HG03064 (cell line): ENCODE measurements at regions not wholly inside any gene's neighbourhood (a gene's known extent, or its start where the extent isn't known, plus 50 kb on each side); places are given as distances from the start of the nearest gene placed in this dataset.
"Not testable (repeated sequence)": the region's sequence is repeated elsewhere in the genome, so short reads cannot be mapped to it uniquely, and the experiment has no call there.

Experiments
- ATAC-seq: cut with Tn5 transposase; IDR thresholded peaks from one replicate; pipeline ENCODE4 v1.9.1; 2021; ENCODE audit warnings: low read depth; ENCODE audit not compliant: unreplicated experiment

DNA sequence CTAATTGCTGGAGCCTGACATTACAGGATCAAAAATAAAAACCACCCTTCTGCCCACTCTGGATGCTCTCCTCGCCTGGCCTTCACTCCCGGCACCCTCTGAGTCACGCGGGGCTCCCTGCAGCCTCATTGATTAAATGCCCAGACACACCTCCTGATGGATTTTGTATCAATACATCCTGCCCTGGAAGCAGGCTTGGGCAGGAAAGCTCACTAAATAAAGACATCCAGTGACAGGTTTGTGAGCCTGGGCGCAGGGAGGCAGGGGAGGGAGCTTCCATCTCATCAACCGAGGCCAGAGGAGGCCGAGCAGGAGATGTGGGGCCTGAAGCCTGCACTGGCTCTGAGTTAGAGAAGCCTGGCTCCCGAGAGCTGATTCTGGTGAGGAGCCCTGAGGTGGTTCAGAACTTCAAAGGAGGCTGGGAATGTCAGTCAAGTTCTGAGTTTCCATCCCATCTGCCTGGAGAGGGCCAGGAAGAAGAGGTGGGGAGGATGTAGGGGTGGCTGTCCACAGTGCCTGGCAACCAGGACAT lies 318.6 kb downstream of the ADGRD1 start:
- ATAC-seq, result not testable (repeated sequence)

DNA sequence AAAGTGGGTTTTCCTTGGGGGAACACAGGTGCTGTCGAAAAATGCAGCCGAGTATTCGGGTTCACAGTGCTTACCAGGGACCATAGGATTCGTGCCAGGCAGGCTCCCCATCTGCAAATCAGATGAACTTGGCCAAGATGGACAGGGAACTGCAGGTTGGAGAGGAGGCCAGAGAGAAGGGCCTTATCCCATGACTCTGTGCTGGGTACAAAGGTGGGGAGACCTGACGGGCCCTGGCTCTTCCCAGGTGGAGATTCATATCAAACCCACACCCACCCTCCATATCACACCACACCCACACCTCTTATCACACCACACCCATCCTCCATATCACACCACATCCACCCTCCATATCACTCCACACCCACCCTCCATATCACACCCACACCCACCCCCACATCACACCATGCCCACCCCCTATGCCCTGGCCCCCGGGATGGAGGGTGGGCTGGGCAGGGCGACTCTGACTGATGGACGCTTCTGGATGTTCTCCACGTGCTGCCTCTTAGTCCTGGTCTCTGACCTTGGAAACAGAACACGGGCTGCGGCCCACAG lies 319.7 kb downstream of the ADGRD1 start:
- no peak for ATAC-seq

DNA sequence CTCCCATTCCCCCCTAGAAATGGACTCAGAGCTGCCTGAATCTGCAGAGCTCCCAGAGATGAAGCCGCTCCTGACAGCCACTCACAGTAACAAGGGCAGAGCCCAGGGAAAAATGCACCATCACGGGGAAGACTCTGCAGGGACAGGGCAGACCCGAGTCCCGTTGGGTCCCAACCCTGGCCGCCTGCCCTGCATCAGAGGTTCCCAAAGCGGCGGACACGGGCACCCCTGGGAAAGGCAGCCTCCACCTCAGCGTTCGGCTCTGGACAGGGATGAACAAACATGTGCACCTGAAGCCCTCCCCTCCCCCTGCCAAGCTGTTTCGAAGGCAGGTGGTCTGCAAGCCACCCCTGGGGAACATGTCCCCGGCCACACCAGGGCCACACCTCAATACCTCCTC lies 320.4 kb downstream of the ADGRD1 start:
- no peak for ATAC-seq

DNA sequence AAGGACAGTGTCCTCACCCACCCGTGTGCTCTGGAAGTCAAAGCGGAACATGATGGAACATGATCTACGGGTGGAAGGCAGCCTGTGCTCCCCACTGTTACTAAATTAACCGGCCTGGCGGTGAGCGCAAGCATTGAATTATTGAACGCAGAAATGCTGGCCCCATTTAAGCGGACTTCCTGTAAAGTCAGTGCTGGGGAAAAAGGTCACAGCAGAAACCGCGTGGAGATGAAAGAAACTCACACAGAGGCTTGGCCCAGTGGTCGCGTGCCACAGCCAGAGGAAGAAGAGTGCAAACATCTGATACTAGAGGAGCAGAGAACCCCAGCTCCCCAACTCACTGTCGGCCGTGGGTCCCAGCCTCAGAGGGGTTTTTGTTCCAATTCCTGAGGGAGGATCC lies 321.2 kb downstream of the ADGRD1 start:
- no peak for ATAC-seq

DNA sequence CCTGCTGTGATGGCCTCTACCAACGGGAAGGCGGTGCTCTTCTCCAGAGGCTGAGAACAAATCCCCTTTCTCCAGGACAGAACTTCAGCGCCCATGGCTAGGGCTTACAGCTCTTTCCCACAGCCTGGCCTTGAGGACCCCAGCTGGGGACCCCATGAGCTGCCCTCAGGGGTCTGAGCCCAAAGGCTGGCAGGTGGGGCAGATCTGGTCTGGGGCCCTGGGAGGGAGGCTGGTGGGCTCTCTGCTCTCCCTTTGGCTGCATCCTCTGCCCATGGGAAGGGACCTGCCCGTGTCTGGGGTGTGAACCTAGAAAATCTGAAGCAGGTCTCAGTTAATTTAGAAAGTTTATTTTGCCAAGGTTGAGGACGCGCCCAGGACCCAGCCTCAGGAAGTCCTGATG lies 322.1 kb downstream of the ADGRD1 start:
- ATAC-seq, result no peak

DNA sequence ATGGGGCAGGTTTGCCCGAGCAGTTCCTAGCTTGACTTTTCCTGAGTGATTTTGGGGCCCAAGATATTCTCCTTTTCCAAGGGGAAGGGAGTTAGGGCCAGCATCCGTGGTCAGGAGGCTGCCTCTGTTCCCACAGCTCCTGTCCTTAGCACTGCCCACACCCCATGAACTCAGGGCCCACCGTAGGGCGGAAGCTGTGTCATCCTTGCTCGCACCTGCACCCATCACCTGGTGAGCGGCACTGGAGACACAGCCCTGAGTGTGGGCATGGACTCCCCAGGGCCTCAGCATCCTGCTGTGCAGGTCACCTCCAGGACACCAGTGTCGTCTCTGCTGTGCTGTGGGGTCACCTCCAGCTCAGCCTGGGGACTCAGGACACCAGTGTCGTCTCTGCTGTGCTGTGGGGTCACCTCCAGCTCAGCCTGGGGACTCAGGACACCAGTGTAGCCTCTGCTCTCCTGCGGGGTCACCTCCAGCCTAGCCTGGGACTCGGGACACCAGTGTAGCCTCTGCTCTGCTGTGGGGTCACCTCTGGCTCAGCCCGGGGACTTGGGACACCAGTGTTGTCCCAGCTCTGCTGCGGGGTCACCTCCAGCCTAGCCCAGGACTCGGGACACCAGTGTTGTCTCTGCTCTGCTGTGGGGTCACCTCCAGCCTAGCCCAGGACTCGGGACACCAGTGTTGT lies 322.9 kb downstream of the ADGRD1 start:
- no peak for ATAC-seq

DNA sequence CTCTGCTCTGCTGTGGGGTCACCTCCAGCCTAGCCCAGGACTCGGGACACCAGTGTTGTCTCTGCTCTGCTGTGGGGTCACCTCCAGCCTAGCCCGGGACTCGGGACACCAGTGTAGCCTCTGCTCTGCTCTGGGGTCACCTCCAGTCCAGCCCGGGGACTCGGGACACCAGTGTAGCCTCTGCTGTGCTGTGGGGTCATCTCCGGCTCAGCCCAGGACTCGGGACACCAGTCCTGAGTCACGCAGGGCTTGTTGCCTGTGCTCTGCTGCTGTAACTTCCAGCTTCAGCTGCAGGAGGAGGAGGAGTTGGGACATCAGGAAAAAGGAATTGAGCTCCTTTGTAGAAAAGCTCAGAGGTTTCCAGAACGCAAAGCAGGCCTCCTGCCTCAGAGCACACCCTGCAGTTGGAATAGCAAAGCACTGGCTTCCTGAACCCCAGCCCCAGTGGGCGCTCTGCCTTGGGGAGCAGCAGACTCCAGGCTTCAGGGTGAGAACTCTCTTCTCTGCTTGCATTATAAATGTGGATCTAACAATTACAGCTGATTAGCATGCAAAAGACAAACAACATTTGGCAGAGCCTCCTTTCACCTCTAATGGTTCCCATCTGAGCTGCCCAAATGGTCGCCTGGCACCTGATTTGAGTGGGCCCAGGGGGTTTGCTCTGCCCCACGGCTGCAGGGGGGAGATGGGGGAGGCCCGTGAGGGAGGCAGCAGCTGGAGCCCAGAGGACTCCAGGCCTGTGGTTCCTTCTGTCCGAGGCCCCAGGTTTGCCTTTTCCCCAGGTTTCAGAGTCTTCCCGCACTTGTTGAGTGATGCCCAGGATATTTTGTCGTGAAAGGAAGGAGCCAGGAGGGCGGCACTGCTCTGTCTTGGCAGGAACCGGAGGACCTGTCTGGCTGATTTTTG lies 323.7 kb downstream of the ADGRD1 start:
- ATAC-seq, result not testable (repeated sequence)

DNA sequence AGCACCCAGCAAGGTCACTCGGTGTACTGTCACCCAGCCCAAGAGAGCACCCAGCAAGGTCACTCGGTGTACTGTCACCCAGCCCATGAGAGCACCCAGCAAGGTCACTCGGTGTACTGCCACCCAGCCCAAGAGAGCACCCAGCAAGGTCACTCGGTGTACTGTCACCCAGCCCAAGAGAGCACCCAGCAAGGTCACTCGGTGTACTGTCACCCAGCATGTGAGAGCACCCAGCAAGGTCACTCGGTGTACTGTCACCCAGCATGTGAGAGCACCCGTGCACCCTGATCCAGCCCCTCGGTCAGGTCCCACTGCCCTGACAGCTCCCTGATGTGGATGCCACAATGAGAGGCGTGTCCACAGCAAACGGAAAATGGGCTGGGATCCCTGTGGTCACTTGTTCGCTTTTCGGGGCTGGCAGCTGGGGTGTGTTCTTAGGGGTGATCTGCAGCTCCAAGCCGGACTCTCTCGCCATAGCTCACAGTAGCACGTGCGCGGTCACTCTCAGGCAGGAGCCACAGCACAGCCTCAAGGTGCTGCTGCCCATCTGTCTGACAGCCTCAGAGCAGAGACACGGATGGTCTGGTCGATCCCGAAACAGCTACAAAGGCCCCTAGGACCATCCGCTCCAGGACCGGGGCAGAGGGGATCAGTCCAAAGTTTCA lies 324.9 kb downstream of the ADGRD1 start:
- not testable (repeated sequence) for ATAC-seq

DNA sequence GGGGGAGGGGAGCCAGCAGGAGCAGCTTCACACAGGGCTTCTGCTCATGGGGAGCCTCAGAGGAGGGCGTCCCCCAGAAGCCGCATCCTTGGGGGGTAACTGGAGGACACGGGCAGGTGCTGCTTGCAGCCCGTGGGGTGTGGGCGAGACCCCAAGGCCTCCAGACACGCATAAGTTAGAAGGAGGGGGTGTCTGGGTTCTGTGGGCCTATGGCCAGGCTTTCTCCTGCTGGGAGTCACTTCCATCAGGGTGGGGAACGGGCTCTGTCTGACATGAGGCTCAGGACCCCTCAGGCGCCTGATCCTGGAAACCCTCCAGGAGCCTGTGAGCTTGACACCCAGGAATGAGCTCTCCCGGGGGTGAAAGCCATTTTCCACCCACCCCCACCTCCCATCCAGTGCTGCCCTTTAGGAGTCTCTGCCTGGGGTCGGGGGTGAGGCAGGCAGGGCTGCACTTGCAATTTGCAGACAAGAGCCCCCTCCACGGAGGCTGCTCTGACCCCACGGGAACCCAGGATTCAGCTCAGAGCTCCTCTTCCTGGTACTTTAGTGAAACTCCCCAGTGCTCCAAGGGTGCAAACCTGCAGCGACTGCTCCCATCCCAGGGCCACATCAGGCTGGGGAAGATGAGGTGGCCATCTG lies 325.7 kb downstream of the ADGRD1 start:
- no peak for ATAC-seq

DNA sequence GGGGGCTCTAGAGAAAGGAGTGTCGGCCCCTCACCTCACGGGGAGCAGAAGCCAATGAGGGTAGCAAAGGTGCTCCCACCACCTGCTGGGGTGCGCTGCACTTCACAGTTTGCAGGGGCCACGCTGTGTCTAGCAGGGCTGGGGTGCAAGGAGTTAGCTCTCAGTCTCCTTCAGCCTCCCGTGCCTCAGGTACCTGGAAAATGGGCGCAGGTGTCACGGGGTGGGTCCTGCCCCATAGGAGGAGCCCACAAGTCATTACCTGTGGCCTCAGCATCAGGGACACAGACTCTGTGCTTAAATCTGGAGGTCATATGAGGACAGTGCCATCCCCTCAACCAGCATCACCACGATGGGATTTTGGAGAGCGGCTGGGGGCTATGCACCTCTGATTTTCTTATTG lies 326.7 kb downstream of the ADGRD1 start:
- no peak for ATAC-seq

DNA sequence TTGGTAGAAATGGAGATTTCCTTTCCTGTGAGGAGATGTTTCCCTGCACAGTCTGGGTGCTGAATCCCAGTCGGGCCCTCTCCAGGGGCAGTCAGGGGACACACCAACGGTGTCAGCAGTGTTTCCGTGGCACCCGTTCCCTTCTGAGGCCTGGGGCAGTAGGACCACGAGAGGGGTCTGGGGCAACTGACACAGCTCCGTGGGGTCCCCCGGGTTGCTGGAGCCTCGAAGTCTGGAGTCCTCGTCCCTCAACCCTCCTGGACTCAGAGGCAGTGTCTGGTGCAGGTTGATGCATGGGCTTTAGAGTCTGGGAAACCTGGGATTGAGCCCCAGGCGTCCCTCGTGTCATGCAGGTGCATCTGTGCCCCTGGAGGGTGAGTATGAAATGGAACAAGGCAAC lies 327.3 kb downstream of the ADGRD1 start:
- no peak for ATAC-seq

DNA sequence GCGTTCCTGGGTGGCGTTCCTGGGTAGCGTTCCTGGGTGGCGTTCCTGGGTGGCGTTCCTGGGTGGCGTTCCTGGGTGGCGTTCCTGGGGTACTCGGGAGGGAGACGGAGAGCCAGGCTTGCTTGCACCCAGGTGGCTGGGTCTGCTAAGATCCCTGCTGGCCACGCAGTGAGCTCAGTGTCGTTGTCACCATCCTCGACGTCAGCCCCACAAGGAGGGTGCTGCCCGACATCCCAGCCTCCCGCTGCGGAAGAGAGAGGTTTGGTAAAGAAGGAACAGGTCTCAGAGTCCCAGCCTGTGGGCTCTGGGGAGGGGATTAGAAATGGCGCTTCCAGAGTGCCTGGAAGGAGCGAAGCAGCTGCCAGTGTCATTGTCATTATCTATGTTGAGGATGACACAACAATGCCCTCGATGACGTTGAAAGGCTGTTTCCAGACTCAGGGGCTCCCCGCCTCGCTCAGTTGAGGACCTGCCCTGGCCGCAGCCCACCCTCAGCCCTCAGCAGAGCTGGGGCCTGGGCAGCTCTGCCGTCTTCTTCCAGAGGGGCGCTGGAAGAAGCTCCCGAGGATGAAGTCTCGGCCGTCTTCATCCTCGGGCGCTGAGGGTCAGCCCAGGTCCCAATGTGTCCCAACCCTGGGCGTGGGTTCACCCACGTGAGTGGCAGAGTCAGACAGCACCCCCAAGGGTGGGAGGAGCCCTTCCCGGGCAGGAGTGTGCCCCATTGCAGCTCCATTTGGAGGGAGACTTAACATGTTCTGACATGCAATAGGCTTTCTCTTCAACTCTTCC lies 328.8 kb downstream of the ADGRD1 start:
- ATAC-seq, result no peak

DNA sequence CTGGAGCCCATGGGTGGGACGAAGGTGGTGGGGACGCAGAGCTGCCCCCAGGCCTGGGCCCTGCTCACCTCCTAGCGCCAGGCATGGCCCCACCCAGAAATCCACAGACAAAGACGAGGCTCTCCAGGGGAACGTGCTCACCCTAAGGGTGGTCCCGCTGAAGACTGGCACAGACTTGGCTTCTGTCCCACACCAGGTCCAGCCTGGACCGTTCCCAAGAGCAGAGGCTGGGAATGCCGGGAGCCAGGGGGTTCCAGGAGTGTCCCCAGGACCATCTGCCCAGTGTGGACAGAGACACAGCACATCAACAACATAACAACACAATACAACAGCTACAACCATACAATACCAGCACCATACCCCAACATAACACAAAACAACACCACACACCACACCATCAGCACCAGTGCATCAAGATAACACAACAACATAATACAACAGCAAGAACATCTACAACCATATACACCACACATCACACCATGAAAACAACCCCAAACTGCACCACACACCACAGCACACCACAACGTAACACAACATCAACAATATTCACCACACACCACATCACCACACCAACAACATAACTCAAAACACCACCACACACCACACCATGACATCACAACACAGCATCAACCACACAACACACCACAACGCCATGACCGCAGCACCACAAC lies 329.6 kb downstream of the ADGRD1 start:
- no peak for ATAC-seq

DNA sequence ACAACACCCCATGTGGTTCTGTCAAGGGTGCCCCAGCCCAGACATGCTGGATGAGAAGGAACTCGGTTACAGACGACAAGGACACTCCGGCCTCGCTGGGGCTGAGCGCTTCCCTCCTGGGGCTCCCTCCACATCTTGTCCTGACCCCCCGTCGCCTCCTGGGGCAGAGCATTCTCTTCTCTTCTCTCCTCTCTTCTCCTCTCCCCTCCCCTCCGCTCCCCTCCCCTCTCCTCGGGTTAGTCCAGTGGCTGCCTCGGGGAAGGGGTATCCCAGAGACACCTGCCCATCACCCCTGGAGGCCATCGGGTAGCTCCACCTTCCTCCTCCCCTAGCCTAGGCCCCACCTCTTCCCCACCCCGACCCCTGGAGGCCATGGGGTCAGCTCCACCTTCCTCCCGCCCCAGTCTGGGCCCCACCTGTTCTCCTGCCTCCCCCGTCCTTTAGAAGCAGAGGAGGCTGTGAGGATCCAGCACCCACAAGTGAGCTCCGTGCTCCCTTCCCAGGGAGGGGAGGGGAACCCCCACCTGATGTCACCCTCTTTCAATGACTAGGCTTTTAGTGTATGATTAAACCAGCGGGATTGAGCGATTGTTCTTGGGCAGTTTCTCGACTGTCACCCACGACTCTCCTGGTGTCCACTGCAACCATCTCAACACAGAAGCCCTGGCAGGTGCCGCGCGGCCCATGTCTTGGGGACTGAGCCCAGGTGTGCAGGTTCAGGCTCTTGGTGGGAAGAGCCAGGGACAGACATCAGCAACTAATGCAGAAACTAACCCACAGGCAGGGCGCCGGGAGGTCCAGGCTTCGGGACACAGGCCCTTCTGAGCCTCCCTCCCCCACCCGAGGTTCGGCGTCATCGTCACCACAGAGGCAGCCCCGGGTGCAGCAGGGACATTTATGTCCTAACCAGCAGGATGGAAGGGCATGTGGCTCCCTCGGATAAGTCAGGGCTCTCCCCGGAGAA lies 330.4 kb downstream of the ADGRD1 start:
- ATAC-seq, result not testable (repeated sequence)

DNA sequence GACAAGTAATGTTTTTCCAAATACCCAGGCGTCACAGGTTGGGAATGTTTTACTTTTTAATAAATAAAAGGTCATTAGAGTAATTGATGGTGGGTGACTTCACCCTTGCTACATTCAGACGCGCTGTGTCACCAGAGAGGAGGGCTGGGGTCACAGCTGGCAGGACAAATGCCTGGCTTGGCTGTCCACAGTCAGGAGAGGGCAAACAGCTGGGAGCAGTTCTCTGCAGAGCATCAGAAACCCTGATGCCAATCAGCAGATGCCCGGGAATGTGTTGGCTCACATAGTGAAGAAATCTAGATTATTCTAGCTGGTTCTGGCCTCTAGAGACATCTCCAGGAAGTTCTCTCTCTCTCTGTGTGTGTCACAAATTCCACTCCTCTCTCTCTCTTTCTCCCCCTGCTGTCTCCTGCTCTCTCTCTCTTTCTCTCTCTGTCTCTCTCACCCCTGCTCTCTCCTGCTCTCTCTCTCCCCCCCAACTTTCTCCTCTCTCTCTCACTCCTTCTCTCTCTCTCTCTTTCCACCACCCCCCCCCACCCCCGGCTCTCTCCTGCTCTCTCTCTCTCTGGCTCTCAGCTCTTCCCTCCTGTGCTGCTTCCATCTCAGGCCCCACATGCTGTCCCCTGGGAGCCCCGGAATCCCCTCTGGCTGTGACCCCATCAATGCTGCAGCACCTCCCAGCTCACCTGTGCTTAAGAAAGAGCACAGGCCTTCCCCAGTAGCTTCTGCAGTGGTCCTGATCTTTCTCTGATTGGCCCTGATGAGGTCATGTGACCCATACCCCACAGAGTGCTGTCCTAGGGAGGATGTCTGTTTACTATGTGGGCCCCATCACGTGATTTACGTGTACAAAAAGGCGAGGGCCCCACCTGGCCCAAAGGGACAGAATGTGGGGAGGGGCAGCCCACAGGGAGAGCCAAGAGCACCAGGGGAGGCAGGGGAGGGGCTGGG lies 331.5 kb downstream of the ADGRD1 start:
- ATAC-seq, result not testable (repeated sequence)

DNA sequence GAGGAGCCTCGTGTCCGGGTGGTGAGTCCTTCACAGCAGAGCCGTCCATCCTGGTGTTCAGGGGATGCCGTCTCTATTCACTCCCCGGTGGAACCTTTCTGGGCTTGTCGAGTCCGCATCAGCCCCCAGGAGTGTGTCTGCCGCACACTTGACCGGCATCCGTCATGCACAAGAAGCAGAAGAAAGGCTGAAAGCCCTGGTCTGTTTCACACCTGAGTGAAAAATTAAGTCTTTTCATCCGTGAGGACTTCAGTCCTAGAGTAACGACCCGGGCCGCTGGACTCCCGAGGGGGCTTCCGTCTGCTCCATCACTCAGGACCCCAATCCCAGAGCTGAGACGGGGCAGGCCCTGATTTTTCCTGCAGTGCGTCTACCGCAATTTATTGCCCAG lies 332.2 kb downstream of the ADGRD1 start:
- not testable (repeated sequence) for ATAC-seq

DNA sequence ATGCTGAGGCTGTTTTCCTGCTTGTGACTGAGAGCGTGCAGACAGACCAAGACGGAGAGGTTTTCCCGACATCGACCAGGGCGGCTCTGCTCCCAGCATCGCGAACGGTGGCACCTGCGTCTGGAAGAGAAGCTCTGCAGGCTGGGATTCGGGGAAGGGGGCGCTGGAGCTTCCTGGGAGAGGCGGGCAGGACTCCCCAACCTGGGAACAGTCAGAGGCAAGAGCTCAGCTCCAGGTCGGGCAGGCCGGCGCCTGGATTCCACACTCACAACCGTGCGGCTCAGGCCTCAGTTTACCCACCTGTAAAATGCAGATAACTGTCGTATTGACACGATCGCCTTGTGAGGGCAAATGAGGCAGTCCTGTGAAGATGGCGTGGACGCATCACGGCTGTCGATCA lies 332.6 kb downstream of the ADGRD1 start:
- not testable (repeated sequence) for ATAC-seq
